Transverse colon (tissue), 4 donors: ENCODE measurements at regions not wholly inside any gene's neighbourhood (a gene's known extent, or its start where the extent isn't known, plus 50 kb on each side); places are given as distances from the start of the nearest gene placed in this dataset.

Source experiments
- DNase-seq: peaks from one replicate; pipeline ENCODE4 v3.0.0-alpha.2; 2019
- H3K27ac ChIP-seq, 4 donors: fragments of 200-600 bp; sonication (generic); 2 replicates each; pipeline ENCODE4 v1.5.1; 2016 to 2018; ENCODE audit warnings: inconsistent platforms in 4 of 4
- H3K27me3 ChIP-seq: fragments of 200-600 bp; sonication (generic); 2 replicates; pipeline ENCODE4 v1.5.1; 2017; ENCODE audit warnings: inconsistent platforms
- H3K36me3 ChIP-seq, 4 donors: fragments of 200-600 bp; sonication (generic); 2 replicates each; pipeline ENCODE4 v1.5.1; 2017 to 2019; ENCODE audit warnings: inconsistent platforms in 4 of 4
- H3K4me1 ChIP-seq, 4 donors: fragments of 200-600 bp; sonication (generic); 2 replicates each; pipeline ENCODE4 v1.5.1; 2017 to 2020; ENCODE audit warnings: inconsistent platforms in 4 of 4
- H3K4me3 ChIP-seq, 4 donors: fragments of 200-600 bp; sonication (generic); 1 replicate in 1 of 4; 2 replicates in 3 of 4; pipeline versions ENCODE4 v1.5.1 to v1.6.1; 2017 to 2019; ENCODE audit warnings: inconsistent platforms in 4 of 4
- H3K9me3 ChIP-seq, 2 donors: fragments of 200-600 bp; sonication (generic); 2 replicates each; pipeline ENCODE4 v1.5.1; 2017 to 2019; ENCODE audit warnings: inconsistent platforms in 2 of 2
- EP300 ChIP-seq: sonication (generic); formaldehyde crosslinking; IDR thresholded peaks from one replicate; pipeline ENCODE4 v1.6.1; 2017; ENCODE audit warnings: antibody characterized with exemption, low read depth
- POLR2A ChIP-seq: fragments of 450-650 bp; IDR thresholded peaks from one replicate; pipeline ENCODE4 v1.6.1; 2016; ENCODE audit warnings: antibody characterized with exemption, mild to moderate bottlenecking, moderate library complexity
- POLR2AphosphoS5 ChIP-seq, 3 donors: sonication (generic); formaldehyde crosslinking; IDR thresholded peaks; one replicate each; pipeline ENCODE4 v1.6.1; 2016; ENCODE audit warnings: antibody characterized with exemption in 3 of 3
- WGBS, 2 donors: methylation state at CpG; one replicate each; pipeline ENCODE4 v1.1.5; 2018; ENCODE audit warnings: low coverage in 1 of 2; 5-methylcytosine and 5-hydroxymethylcytosine counted together
- in situ Hi-C, 4 donors: fragments of 200-750 bp; cut with MboI; loops; one replicate each; pipeline versions ENCODE4 v1.15.0 to v1.15.1; 2017; ENCODE audit warnings: low sequenced_read_pairs in 3 of 4, low pct_ligation_motif_present in 1 of 4, low pct_unique_long_range_greater_than_20kb in 1 of 4
- intact Hi-C: fragments of 100-400 bp; cut with DNase I; formaldehyde crosslinking; loops from one replicate; pipeline ENCODE4 v1.15.1; 2023; ENCODE audit warnings: low total_unique reads
- TF ChIP-seq, protein P1 (sequence below), 5 experiments: fragments of 200-600 bp in 3 of 5; fragments of 450-650 bp in 2 of 5; sonication (generic) in 3 of 5; IDR thresholded peaks; 1 replicate in 2 of 5; 2 replicates in 3 of 5; pipeline ENCODE4 v1.5.1; 2016 to 2017; ENCODE audit warnings: antibody characterized with exemption in 5 of 5, inconsistent platforms in 3 of 5, mild to moderate bottlenecking in 2 of 5, moderate library complexity in 1 of 5

DNA sequence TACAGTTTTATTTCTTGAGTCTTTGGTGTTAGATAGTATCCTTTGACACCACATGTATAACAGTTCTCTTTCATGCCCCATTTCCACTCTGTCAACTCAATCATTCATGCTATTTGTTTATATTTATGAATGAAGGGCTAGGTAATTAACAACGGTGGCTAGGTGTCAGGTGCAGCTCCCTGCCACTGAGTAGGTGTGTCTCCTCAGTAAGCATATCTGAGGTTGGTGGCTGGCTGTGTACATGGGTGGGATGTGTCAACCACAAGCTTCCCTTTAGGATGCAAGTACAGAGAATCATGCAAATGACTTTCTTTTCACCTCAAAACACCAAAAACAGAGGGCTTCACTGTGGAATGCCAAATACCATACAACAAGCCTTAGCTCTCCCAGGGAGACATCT lies 83.4 kb downstream of the ZNF365 start:
- intact Hi-C loops = no loop called here
- WGBS, 2 donors = 44% methylated on average over 1 of the region's 1 CpG; no CpG with 5 or more reads in 1 of the 2 donors
- TF ChIP-seq POLR2AphosphoS5 (IDR thresholded peaks at IDR 0.05) (no peak), EP300 (no peak), POLR2A (no peak)
- TF ChIP-seq, protein P1, sequence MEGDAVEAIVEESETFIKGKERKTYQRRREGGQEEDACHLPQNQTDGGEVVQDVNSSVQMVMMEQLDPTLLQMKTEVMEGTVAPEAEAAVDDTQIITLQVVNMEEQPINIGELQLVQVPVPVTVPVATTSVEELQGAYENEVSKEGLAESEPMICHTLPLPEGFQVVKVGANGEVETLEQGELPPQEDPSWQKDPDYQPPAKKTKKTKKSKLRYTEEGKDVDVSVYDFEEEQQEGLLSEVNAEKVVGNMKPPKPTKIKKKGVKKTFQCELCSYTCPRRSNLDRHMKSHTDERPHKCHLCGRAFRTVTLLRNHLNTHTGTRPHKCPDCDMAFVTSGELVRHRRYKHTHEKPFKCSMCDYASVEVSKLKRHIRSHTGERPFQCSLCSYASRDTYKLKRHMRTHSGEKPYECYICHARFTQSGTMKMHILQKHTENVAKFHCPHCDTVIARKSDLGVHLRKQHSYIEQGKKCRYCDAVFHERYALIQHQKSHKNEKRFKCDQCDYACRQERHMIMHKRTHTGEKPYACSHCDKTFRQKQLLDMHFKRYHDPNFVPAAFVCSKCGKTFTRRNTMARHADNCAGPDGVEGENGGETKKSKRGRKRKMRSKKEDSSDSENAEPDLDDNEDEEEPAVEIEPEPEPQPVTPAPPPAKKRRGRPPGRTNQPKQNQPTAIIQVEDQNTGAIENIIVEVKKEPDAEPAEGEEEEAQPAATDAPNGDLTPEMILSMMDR (IDR thresholded peaks at IDR 0.05) = no peak
- no peak overlapping the region for H3K27ac ChIP-seq
- no peak for DNase-seq
- no peak overlapping the region for H3K4me3 ChIP-seq
- H3K4me1 ChIP-seq = peaks cover 0 to 7% (median 3%) of the 10 kb centered on the region in 4 donors
- no peaks in the 10 kb centered on the region for H3K9me3 ChIP-seq
- in situ Hi-C loops = no loop called here
- no peaks in the 10 kb centered on the region for H3K27me3 ChIP-seq
- no peaks in the 10 kb centered on the region for H3K36me3 ChIP-seq

DNA sequence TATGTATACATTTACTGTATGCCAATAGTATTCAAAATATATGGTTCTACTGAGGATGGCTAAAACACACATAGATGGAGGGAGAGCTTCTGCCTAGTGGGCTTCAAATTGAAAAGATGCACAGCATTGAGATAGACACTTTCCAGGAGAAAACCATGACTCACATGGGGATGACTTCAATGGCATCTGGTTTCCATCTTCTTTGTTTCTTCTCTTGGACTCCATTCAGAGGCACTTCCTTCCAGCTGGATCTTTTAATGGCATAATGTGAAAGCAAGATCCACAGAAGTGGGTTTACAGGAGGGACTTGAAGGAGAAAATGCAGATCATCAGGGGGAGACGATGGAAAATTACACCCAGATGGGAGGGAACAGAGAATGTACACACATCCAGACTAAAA lies 84.9 kb downstream of the ZNF365 start:
- Histone ChIP-seq H3K27me3 (no peaks in the 10 kb centered on the region), H3K4me1 (peaks cover 0 to 7% (median 3%) of the 10 kb centered on the region in 4 donors), H3K4me3 (no peak overlapping the region), H3K27ac (peak overlapping the region in 3 of 4 donors; percentile 23 to 45 (median 35)), H3K36me3 (no peaks in the 10 kb centered on the region), H3K9me3 (no peaks in the 10 kb centered on the region)
- intact Hi-C loops (no loop called here), in situ Hi-C loops (no loop called here)
- WGBS, 2 donors = 60 to 63% methylated on average over 1 of the region's 1 CpG
- DNase-seq = no peak
- TF ChIP-seq POLR2AphosphoS5 (IDR thresholded peaks at IDR 0.05) = peak; percentile 85 to 92 (median 89)
- TF ChIP-seq, protein P1 (IDR thresholded peaks at IDR 0.05) = no peak

DNA sequence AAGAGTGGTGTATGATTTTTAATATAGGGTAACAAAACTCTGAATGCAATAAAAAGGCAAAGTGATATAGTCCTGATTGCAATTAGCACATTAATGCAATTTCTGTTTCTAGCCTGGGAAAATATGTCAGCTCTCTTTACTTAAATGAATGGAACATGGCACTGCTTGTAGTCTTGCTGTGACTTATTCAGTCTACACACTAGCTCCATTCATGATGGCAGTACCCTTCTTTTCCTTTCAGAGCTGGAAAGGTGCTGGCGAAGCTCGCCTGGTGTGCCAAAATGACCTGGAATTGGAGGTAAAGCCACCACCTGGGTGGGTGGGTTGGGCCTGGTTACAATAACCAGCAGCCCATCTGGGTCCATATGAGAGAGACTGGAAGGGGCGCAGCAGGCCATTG lies 85.3 kb downstream of the ZNF365 start:
- peak overlapping the region in 3 of 4 donors; percentile 23 to 45 (median 35) for H3K27ac ChIP-seq
- no peaks in the 10 kb centered on the region for H3K27me3 ChIP-seq
- in situ Hi-C loops = no loop called here
- DNase-seq = no peak
- H3K4me3 ChIP-seq = no peak overlapping the region
- intact Hi-C loops = no loop called here
- WGBS, 2 donors = 80 to 94% methylated on average over 3 of the region's 3 CpGs
- no peaks in the 10 kb centered on the region for H3K9me3 ChIP-seq
- TF ChIP-seq, protein P1 (IDR thresholded peaks at IDR 0.05) = no peak
- TF ChIP-seq POLR2AphosphoS5 (IDR thresholded peaks at IDR 0.05) (no peak), EP300 (no peak), POLR2A (no peak)
- H3K4me1 ChIP-seq = peaks cover 0 to 7% (median 3%) of the 10 kb centered on the region in 4 donors
- H3K36me3 ChIP-seq = no peaks in the 10 kb centered on the region

DNA sequence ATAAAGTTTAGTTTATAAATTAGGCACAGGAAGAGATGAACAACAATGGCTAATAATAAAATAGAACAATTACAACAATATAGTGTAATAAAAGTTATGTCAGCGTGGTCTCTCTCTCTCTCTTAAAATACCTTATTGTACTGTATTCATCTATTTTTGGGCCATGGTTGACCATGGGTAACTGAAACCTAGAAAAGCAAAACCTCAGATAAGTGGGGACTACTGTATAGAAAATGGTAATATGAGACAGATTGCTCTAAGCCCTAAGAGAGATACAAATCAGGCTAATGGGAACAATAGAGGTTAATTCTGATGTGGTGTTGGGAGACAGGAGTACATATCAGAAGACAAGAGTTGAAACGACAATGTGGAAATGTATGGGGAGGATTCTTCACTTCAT lies 86.2 kb downstream of the ZNF365 start:
- no peak overlapping the region for H3K27ac ChIP-seq

More for the DNA sequence above, 86.2 kb downstream of the ZNF365 start:
- DNase-seq = no peak
- 72% methylated on average over 2 of the region's 2 CpGs for WGBS, 2 donors
- H3K4me3 ChIP-seq = no peak overlapping the region
- H3K27me3 ChIP-seq = no peaks in the 10 kb centered on the region
- intact Hi-C loops = no loop called here
- H3K36me3 ChIP-seq = no peaks in the 10 kb centered on the region
- in situ Hi-C loops = no loop called here
- TF ChIP-seq, protein P1 (IDR thresholded peaks at IDR 0.05) = no peak
- TF ChIP-seq EP300 (no peak), POLR2A (no peak), POLR2AphosphoS5 (IDR thresholded peaks at IDR 0.05) (no peak)
- peaks cover 0 to 4% (median 0%) of the 10 kb centered on the region in 4 donors for H3K4me1 ChIP-seq
- no peaks in the 10 kb centered on the region for H3K9me3 ChIP-seq
